PC-9 (cell line): ENCODE measurements at regions not wholly inside any gene's neighbourhood (a gene's known extent, or its start where the extent isn't known, plus 50 kb on each side); places are given as distances from the start of the nearest gene placed in this dataset.

ENCODE experiments used
- BruUV-seq: library from RNA; stranded (reverse); fragments of 400-500 nt; replicated peaks from 2 replicates; lab custom pipeline; 2021; lab: Mats Ljungman, UMichigan
- CTCF ChIA-PET: fragments of 300-600 bp; sonication (Branson Sonifier 250); formaldehyde crosslinking; loops from one replicate; lab custom pipeline; 2022; ENCODE audit warnings: antibody characterized with exemption; lab: Charles Lee
- POLR2A ChIA-PET: fragments of 300-600 bp; sonication (Branson Sonifier 250); formaldehyde crosslinking; loops from one replicate; lab custom pipeline; 2022; ENCODE audit warnings: antibody characterized with exemption; ENCODE audit not compliant: unreplicated experiment; lab: Charles Lee
- DNase-seq, 2 experiments: peaks; one replicate each; pipeline versions ENCODE4 v3.0.0 to v3.0.0-alpha.2; 2015 to 2022; ENCODE audit warnings: mixed read lengths in 1 of 2
- H2AFZ ChIP-seq: fragments of 200-600 bp; sonication (generic); 2 replicates; pipeline ENCODE4 v1.8.1; 2017; ENCODE audit warnings: antibody characterized with exemption
- H3F3A ChIP-seq: fragments of 200-600 bp; sonication (generic); 2 replicates; pipeline ENCODE4 v1.8.1; 2017; ENCODE audit warnings: antibody characterized with exemption, mild to moderate bottlenecking, low read depth; ENCODE audit not compliant: insufficient read depth
- H3K27ac ChIP-seq: fragments of 200-600 bp; sonication (generic); 2 replicates; pipeline ENCODE4 v1.6.1; 2016; ENCODE audit warnings: mixed run types
- H3K27me3 ChIP-seq: fragments of 200-600 bp; sonication (generic); 2 replicates; pipeline ENCODE4 v1.6.1; 2016; ENCODE audit warnings: low read depth, mixed run types; ENCODE audit not compliant: insufficient read depth
- H3K36me3 ChIP-seq: fragments of 200-600 bp; sonication (generic); 2 replicates; pipeline ENCODE4 v1.6.1; 2016; ENCODE audit warnings: low read depth, mixed run types
- H3K4me1 ChIP-seq: fragments of 200-600 bp; sonication (generic); replicated peaks from 2 replicates; pipeline ENCODE4 v1.6.1; 2016; ENCODE audit warnings: mixed run types; ENCODE audit not compliant: insufficient read depth
- H3K4me2 ChIP-seq: fragments of 200-600 bp; sonication (generic); 2 replicates; pipeline ENCODE4 v1.6.1; 2017; ENCODE audit warnings: mixed run types
- H3K4me3 ChIP-seq: fragments of 200-600 bp; sonication (generic); 2 replicates; pipeline ENCODE4 v1.6.1; 2016; ENCODE audit warnings: mixed run types
- H3K79me2 ChIP-seq: fragments of 200-600 bp; sonication (generic); 2 replicates; pipeline ENCODE4 v1.6.1; 2017; ENCODE audit warnings: low read depth, mixed run types
- H3K9me2 ChIP-seq: fragments of 200-600 bp; sonication (generic); 2 replicates; pipeline ENCODE4 v1.8.1; 2017; ENCODE audit warnings: mild to moderate bottlenecking; ENCODE audit not compliant: insufficient read depth
- H3K9me3 ChIP-seq: fragments of 200-600 bp; sonication (generic); 2 replicates; pipeline ENCODE4 v1.8.1; 2016; ENCODE audit warnings: low read depth; ENCODE audit not compliant: insufficient read depth
- H4K20me1 ChIP-seq: fragments of 200-600 bp; sonication (generic); 2 replicates; pipeline ENCODE4 v1.8.1; 2017; ENCODE audit not compliant: insufficient read depth
- EZH2 ChIP-seq: fragments of 200-600 bp; sonication (generic); IDR thresholded peaks from 2 replicates; pipeline ENCODE4 v1.8.0; 2017; ENCODE audit warnings: antibody characterized with exemption, low read depth
- intact Hi-C: fragments of 100-400 bp; cut with micrococcal nuclease; formaldehyde crosslinking; loops from one replicate; pipeline ENCODE4 v1.10.0; 2022; ENCODE audit not compliant: unreplicated experiment
- TF ChIP-seq, protein P1 (sequence below): fragments of 200-600 bp; sonication (generic); conservative IDR thresholded peaks from 2 replicates; pipeline ENCODE4 v1.6.1; 2017; ENCODE audit warnings: mixed run types, antibody characterized with exemption, mild to moderate bottlenecking, moderate library complexity

DNA sequence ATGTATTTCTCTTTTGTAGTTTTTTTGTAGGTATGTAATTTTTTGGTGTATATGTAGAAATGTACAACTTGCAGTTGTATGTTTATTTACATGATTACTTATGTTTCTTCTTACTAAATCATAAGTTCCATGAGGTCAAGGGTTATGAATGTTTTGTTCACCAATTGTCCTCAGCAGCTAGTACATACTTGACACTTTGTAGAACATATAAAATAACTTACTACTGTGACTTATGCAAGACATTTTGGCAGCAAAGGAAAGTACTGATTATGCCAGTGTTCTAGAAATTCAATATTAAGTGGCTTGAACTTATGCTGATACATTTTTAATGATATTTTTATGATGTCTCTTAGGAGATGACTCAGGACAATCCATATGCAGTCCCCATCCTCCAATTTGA, 209.6 kb downstream of the DKK1 start:
- no peak for DNase-seq
- H3K4me3 ChIP-seq: no peak overlapping the region
- H3K27ac ChIP-seq: no peak overlapping the region
- intact Hi-C loops: no loop called here
- POLR2A ChIA-PET: no interaction called here
- H3K4me1 ChIP-seq: 0 out of 2 replicates have a peak, but pooled peaks cover under 1% of the 10 kb centered on the region
- no peak for TF ChIP-seq EZH2
- TF ChIP-seq, protein P1, sequence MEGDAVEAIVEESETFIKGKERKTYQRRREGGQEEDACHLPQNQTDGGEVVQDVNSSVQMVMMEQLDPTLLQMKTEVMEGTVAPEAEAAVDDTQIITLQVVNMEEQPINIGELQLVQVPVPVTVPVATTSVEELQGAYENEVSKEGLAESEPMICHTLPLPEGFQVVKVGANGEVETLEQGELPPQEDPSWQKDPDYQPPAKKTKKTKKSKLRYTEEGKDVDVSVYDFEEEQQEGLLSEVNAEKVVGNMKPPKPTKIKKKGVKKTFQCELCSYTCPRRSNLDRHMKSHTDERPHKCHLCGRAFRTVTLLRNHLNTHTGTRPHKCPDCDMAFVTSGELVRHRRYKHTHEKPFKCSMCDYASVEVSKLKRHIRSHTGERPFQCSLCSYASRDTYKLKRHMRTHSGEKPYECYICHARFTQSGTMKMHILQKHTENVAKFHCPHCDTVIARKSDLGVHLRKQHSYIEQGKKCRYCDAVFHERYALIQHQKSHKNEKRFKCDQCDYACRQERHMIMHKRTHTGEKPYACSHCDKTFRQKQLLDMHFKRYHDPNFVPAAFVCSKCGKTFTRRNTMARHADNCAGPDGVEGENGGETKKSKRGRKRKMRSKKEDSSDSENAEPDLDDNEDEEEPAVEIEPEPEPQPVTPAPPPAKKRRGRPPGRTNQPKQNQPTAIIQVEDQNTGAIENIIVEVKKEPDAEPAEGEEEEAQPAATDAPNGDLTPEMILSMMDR: no peak
- no peak overlapping the region for H3K4me2 ChIP-seq
- BruUV-seq: no TSS peak
- no peaks in the 10 kb centered on the region for H3F3A ChIP-seq
- H3K79me2 ChIP-seq: no peaks in the 10 kb centered on the region
- no peak overlapping the region for H2AFZ ChIP-seq
- H3K9me2 ChIP-seq: no peaks in the 10 kb centered on the region
- no peaks in the 10 kb centered on the region for H3K27me3 ChIP-seq
- CTCF ChIA-PET: no interaction called here
- H3K9me3 ChIP-seq: 0 out of 2 replicates have a peak, but pooled peaks cover 7% of the 10 kb centered on the region
- no peaks in the 10 kb centered on the region for H4K20me1 ChIP-seq
- no peaks in the 10 kb centered on the region for H3K36me3 ChIP-seq

DNA sequence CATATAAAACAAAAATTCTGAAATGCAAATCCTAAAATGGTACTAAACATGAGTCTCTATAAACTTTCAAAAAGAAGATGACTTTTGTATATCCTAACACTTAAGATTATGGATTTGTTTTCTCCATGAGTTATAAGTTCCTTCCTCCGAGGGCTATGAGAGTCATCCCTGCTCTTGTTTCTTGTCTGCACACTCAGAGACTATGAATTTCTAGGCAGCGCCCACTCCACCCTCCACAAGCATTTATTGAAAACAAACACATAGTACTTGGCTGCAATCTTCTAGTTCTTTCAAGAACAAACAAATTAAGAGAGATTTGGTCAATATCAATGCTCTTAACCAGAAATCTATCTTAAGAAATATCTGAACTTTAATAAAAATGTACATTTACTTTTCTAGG, 211.7 kb downstream of the DKK1 start:
- Histone ChIP-seq H2AFZ (no peak overlapping the region), H3K79me2 (no peaks in the 10 kb centered on the region), H3F3A (no peaks in the 10 kb centered on the region), H4K20me1 (no peaks in the 10 kb centered on the region), H3K27me3 (no peaks in the 10 kb centered on the region), H3K36me3 (no peaks in the 10 kb centered on the region), H3K9me2 (no peaks in the 10 kb centered on the region), H3K4me2 (no peak overlapping the region), H3K9me3 (peaks cover 7% of the 10 kb centered on the region; the same call in 1 of the 2 replicates), H3K4me3 (no peak overlapping the region), H3K27ac (no peak overlapping the region), H3K4me1 (no peaks in the 10 kb centered on the region)
- POLR2A ChIA-PET: no interaction called here
- BruUV-seq: no TSS peak
- DNase-seq: peak in 1 of 2 experiments; percentile 20
- CTCF ChIA-PET: interaction anchor here (0.6 kb wide), 1 partner anchor 84 kb away, joined by 3 read pairs; no protein-coding TSS in a partner anchor
- intact Hi-C loops: no loop called here
- TF ChIP-seq EZH2: no peak
- TF ChIP-seq, protein P1: no peak

DNA sequence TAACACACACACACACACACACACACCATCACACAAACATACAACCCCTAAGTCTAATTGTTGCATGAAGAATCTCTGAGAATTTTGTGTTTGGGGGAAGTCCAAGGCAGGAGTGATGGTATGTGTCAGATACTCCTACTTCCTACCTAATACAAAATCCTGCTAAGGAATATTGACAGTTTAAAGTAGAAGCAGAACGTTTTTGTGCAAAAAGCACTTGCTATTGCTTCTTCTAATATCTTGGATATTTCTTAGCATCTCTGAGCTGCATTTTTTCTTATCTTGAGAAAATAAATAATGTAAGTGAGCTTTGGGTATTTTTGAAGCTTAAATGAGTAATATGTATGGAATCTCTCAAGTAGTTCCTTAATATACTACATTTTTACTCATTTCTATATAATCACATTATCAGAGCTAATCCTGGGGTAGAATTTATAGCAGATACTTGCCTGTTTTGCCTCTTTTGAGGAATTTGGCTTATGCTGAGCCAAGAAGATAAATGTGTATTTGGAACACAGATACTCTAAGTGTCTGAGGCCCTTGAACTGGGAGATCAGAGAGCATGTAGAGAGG, 212.3 kb downstream of the DKK1 start:
- ChIA-PET POLR2A (interaction anchor here (0.6 kb wide), 2 partner anchors 15 to 37 kb away, joined by 4 to 8 read pairs; no protein-coding TSS in a partner anchor), CTCF (no interaction called here)
- no peak overlapping the region for H3K4me3 ChIP-seq
- no peaks in the 10 kb centered on the region for H3K9me2 ChIP-seq
- no peak for TF ChIP-seq EZH2
- TF ChIP-seq, protein P1: no peak
- H3K9me3 ChIP-seq: peaks cover 7% of the 10 kb centered on the region; the same call in 1 of the 2 replicates
- no peak overlapping the region for H2AFZ ChIP-seq
- H3K27ac ChIP-seq: no peak overlapping the region
- H3K27me3 ChIP-seq: no peaks in the 10 kb centered on the region
- H3F3A ChIP-seq: no peaks in the 10 kb centered on the region
- H3K4me2 ChIP-seq: no peak overlapping the region
- DNase-seq: no peak
- no peaks in the 10 kb centered on the region for H3K36me3 ChIP-seq
- no TSS peak for BruUV-seq
- intact Hi-C loops: no loop called here
- H4K20me1 ChIP-seq: no peaks in the 10 kb centered on the region
- H3K79me2 ChIP-seq: no peaks in the 10 kb centered on the region
- no peaks in the 10 kb centered on the region for H3K4me1 ChIP-seq
